ENCODE measurements at regions not wholly inside any gene's neighbourhood (a gene's known extent, or its start where the extent isn't known, plus 50 kb on each side); places are given as distances from the start of the nearest gene placed in this dataset.

DNA sequence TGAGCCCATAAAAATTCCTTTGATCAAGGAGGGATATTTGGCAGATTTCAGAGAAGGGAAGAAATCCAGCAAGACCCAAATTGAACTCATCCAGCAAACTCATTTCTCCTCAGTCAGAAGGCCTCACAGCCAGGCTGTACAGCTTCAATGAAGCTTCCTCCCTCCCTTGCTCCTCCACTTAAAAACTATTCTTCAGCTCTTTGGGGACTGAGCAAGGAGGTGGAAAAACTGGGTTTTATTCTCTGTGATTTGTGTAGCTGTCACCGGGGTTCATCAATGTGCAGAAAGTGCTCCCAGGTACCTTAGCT lies 158.7 kb upstream of the ZNF184 start:
- H3K4me2 ChIP-seq = no peak overlapping the region
- H3K9me3 Mint-ChIP-seq = peaks cover 5% of the 10 kb centered on the region
- H2AFZ ChIP-seq = no peak overlapping the region
- H3K36me3 ChIP-seq (ENCODE audit: insufficient read depth) = no peaks in the 10 kb centered on the region
- DNase-seq (ENCODE audit: low spot score) (no peak), ATAC-seq (peak; percentile 22)
- H3K27ac ChIP-seq (ENCODE audit: low read depth) = no peak overlapping the region
- H3F3A ChIP-seq (replicated peaks; ENCODE audit: low read depth) = peaks cover 8% of the 10 kb centered on the region
- H3K9me2 ChIP-seq (ENCODE audit: insufficient read depth) = no peaks in the 10 kb centered on the region
- H3K4me3 ChIP-seq = peak overlapping the region; percentile 66
- H3K4me3 Mint-ChIP-seq = peak overlapping the region; percentile 97
- H4K20me1 ChIP-seq (replicated peaks; ENCODE audit: insufficient read depth) = no peaks in the 10 kb centered on the region
- TF ChIP-seq EZH2 (IDR thresholded peaks at IDR 0.05; ENCODE audit: low read depth, unreplicated experiment) = no peak
- TF ChIP-seq, protein P1, sequence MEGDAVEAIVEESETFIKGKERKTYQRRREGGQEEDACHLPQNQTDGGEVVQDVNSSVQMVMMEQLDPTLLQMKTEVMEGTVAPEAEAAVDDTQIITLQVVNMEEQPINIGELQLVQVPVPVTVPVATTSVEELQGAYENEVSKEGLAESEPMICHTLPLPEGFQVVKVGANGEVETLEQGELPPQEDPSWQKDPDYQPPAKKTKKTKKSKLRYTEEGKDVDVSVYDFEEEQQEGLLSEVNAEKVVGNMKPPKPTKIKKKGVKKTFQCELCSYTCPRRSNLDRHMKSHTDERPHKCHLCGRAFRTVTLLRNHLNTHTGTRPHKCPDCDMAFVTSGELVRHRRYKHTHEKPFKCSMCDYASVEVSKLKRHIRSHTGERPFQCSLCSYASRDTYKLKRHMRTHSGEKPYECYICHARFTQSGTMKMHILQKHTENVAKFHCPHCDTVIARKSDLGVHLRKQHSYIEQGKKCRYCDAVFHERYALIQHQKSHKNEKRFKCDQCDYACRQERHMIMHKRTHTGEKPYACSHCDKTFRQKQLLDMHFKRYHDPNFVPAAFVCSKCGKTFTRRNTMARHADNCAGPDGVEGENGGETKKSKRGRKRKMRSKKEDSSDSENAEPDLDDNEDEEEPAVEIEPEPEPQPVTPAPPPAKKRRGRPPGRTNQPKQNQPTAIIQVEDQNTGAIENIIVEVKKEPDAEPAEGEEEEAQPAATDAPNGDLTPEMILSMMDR (conservative IDR thresholded peaks at IDR 0.05; ENCODE audit: low read depth in 2 of 2) = no peak
- no peak for TF ChIP-seq POLR2AphosphoS5 (IDR thresholded peaks at IDR 0.05; ENCODE audit: low read depth)
- TF ChIP-seq NANOG (IDR thresholded peaks at IDR 0.05; ENCODE audit: borderline replicate concordance) = no peak
- no peak for TF ChIP-seq CREB1 (CRISPR knock-in tag; IDR thresholded peaks at IDR 0.05; ENCODE audit: low read depth)
- no peak for TF ChIP-seq STAT1 (IDR thresholded peaks at IDR 0.05; ENCODE audit: unreplicated experiment)
- no peak for TF ChIP-seq ZNF114 (CRISPR knock-in tag; IDR thresholded peaks at IDR 0.05)
- TF ChIP-seq EZH2phosphoT487 (IDR thresholded peaks at IDR 0.05; ENCODE audit: unreplicated experiment) = no peak
- TF ChIP-seq, protein P2, sequence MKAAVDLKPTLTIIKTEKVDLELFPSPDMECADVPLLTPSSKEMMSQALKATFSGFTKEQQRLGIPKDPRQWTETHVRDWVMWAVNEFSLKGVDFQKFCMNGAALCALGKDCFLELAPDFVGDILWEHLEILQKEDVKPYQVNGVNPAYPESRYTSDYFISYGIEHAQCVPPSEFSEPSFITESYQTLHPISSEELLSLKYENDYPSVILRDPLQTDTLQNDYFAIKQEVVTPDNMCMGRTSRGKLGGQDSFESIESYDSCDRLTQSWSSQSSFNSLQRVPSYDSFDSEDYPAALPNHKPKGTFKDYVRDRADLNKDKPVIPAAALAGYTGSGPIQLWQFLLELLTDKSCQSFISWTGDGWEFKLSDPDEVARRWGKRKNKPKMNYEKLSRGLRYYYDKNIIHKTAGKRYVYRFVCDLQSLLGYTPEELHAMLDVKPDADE (IDR thresholded peaks at IDR 0.05) = no peak
- TF ChIP-seq, protein P3, sequence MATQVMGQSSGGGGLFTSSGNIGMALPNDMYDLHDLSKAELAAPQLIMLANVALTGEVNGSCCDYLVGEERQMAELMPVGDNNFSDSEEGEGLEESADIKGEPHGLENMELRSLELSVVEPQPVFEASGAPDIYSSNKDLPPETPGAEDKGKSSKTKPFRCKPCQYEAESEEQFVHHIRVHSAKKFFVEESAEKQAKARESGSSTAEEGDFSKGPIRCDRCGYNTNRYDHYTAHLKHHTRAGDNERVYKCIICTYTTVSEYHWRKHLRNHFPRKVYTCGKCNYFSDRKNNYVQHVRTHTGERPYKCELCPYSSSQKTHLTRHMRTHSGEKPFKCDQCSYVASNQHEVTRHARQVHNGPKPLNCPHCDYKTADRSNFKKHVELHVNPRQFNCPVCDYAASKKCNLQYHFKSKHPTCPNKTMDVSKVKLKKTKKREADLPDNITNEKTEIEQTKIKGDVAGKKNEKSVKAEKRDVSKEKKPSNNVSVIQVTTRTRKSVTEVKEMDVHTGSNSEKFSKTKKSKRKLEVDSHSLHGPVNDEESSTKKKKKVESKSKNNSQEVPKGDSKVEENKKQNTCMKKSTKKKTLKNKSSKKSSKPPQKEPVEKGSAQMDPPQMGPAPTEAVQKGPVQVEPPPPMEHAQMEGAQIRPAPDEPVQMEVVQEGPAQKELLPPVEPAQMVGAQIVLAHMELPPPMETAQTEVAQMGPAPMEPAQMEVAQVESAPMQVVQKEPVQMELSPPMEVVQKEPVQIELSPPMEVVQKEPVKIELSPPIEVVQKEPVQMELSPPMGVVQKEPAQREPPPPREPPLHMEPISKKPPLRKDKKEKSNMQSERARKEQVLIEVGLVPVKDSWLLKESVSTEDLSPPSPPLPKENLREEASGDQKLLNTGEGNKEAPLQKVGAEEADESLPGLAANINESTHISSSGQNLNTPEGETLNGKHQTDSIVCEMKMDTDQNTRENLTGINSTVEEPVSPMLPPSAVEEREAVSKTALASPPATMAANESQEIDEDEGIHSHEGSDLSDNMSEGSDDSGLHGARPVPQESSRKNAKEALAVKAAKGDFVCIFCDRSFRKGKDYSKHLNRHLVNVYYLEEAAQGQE (IDR thresholded peaks at IDR 0.05; ENCODE audit: unreplicated experiment) = no peak
- TF ChIP-seq JUNB (IDR thresholded peaks at IDR 0.05; ENCODE audit: unreplicated experiment) = no peak
- TF ChIP-seq, protein P4, sequence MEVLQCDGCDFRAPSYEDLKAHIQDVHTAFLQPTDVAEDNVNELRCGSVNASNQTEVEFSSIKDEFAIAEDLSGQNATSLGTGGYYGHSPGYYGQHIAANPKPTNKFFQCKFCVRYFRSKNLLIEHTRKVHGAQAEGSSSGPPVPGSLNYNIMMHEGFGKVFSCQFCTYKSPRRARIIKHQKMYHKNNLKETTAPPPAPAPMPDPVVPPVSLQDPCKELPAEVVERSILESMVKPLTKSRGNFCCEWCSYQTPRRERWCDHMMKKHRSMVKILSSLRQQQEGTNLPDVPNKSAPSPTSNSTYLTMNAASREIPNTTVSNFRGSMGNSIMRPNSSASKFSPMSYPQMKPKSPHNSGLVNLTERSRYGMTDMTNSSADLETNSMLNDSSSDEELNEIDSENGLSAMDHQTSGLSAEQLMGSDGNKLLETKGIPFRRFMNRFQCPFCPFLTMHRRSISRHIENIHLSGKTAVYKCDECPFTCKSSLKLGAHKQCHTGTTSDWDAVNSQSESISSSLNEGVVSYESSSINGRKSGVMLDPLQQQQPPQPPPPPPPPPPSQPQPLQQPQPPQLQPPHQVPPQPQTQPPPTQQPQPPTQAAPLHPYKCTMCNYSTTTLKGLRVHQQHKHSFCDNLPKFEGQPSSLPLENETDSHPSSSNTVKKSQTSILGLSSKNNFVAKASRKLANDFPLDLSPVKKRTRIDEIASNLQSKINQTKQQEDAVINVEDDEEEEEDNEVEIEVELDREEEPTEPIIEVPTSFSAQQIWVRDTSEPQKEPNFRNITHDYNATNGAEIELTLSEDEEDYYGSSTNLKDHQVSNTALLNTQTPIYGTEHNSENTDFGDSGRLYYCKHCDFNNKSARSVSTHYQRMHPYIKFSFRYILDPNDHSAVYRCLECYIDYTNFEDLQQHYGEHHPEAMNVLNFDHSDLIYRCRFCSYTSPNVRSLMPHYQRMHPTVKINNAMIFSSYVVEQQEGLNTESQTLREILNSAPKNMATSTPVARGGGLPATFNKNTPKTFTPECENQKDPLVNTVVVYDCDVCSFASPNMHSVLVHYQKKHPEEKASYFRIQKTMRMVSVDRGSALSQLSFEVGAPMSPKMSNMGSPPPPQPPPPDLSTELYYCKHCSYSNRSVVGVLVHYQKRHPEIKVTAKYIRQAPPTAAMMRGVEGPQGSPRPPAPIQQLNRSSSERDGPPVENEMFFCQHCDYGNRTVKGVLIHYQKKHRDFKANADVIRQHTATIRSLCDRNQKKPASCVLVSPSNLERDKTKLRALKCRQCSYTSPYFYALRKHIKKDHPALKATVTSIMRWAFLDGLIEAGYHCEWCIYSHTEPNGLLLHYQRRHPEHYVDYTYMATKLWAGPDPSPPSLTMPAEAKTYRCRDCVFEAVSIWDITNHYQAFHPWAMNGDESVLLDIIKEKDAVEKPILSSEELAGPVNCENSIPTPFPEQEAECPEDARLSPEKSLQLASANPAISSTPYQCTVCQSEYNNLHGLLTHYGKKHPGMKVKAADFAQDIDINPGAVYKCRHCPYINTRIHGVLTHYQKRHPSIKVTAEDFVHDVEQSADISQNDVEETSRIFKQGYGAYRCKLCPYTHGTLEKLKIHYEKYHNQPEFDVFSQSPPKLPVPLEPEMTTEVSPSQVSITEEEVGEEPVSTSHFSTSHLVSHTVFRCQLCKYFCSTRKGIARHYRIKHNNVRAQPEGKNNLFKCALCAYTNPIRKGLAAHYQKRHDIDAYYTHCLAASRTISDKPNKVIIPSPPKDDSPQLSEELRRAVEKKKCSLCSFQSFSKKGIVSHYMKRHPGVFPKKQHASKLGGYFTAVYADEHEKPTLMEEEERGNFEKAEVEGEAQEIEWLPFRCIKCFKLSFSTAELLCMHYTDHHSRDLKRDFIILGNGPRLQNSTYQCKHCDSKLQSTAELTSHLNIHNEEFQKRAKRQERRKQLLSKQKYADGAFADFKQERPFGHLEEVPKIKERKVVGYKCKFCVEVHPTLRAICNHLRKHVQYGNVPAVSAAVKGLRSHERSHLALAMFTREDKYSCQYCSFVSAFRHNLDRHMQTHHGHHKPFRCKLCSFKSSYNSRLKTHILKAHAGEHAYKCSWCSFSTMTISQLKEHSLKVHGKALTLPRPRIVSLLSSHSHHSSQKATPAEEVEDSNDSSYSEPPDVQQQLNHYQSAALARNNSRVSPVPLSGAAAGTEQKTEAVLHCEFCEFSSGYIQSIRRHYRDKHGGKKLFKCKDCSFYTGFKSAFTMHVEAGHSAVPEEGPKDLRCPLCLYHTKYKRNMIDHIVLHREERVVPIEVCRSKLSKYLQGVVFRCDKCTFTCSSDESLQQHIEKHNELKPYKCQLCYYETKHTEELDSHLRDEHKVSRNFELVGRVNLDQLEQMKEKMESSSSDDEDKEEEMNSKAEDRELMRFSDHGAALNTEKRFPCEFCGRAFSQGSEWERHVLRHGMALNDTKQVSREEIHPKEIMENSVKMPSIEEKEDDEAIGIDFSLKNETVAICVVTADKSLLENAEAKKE (CRISPR knock-in tag; IDR thresholded peaks at IDR 0.05) = no peak
- TF ChIP-seq ZNF331 (CRISPR knock-in tag; IDR thresholded peaks at IDR 0.05; ENCODE audit: low read depth) = no peak
- peaks cover 16% of the 10 kb centered on the region for H3K27me3 Mint-ChIP-seq (ENCODE audit: insufficient read depth, low read depth, poor library complexity)
- H3K27ac Mint-ChIP-seq = no peak overlapping the region
- H3K79me2 ChIP-seq (replicated peaks; ENCODE audit: insufficient read depth) = no peaks in the 10 kb centered on the region
- peaks cover 4% of the 10 kb centered on the region; the same call in 2 of the 3 replicates for H3K36me3 Mint-ChIP-seq (ENCODE audit: low read depth)
- peaks cover 5% of the 10 kb centered on the region; the same call in 2 of the 3 replicates for H3K4me1 Mint-ChIP-seq
- H3K27me3 ChIP-seq (ENCODE audit: insufficient read depth) = peaks cover 20% of the 10 kb centered on the region
- H3K4me1 ChIP-seq (ENCODE audit: insufficient read depth) = peaks cover 6% of the 10 kb centered on the region
